GM23248 (cell line): ENCODE measurements at regions not wholly inside any gene's neighbourhood (a gene's known extent, or its start where the extent isn't known, plus 50 kb on each side); places are given as distances from the start of the nearest gene placed in this dataset.

Experiments used
- EZH2 ChIP-seq: fragments of 200-600 bp; sonication (generic); IDR thresholded peaks from 2 replicates; pipeline ENCODE4 v1.6.1; 2018; ENCODE audit warnings: antibody characterized with exemption, mild to moderate bottlenecking; ENCODE audit not compliant: insufficient read depth, poor library complexity, severe bottlenecking
- EZH2phosphoT487 ChIP-seq: fragments of 200-600 bp; sonication (generic); IDR thresholded peaks from 2 replicates; pipeline ENCODE4 v1.6.1; 2018; ENCODE audit warnings: antibody characterized with exemption, moderate library complexity, mild to moderate bottlenecking, low read depth; ENCODE audit not compliant: insufficient read depth

DNA sequence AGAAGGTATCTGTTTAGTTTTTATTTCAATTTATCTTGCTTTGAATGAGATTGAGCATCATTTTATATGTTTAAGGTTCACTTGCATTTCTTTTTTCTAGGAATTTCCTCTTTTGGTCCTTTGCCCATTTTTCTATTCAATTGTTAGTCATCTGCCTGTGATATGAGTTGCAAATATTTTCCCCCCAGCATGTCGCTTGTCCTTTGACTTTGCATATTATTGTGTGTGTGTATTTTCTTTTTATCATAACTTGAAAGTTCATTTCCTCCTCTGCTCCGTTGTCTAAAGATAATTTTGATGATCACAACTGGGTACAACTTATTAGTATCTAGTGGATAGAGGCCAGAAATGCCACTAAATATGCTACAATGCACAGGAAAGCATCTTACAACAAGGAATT lies 132.7 kb upstream of the MDFIC start:
- TF ChIP-seq EZH2phosphoT487 (no peak), EZH2 (no peak)
